Right atrium auricular region (tissue), 2 donors: ENCODE measurements at regions not wholly inside any gene's neighbourhood (a gene's known extent, or its start where the extent isn't known, plus 50 kb on each side); places are given as distances from the start of the nearest gene placed in this dataset.

Experiments
- DNase-seq: peaks from one replicate; pipeline ENCODE4 v3.0.0-alpha.2; 2019; ENCODE audit warnings: low spot score
- H3K27ac ChIP-seq, 2 donors: fragments of 200-600 bp; sonication (generic); 1 replicate in 1 of 2; 2 replicates in 1 of 2; pipeline ENCODE4 v1.5.1; 2016 to 2019
- H3K27me3 ChIP-seq, 2 donors: fragments of 200-600 bp; sonication (generic); one replicate each; pipeline versions ENCODE4 v1.5.1 to v1.6.0; 2017 to 2019
- H3K36me3 ChIP-seq: fragments of 200-600 bp; sonication (generic); one replicate; pipeline ENCODE4 v1.5.1; 2016
- H3K4me1 ChIP-seq, 2 donors: fragments of 200-600 bp; sonication (generic); one replicate each; pipeline versions ENCODE4 v1.5.1 to v1.6.0; 2017 to 2019
- H3K4me3 ChIP-seq, 2 donors: fragments of 200-600 bp; sonication (generic); 1 replicate in 1 of 2; 2 replicates in 1 of 2; pipeline ENCODE4 v1.5.1; 2017 to 2019; ENCODE audit warnings: mild to moderate bottlenecking in 1 of 2, moderate library complexity in 1 of 2
- H3K9me3 ChIP-seq, 2 donors: fragments of 200-600 bp; sonication (generic); one replicate each; pipeline ENCODE4 v1.5.1; 2019
- TF ChIP-seq, protein P1 (sequence below), 2 donors: fragments of 200-600 bp; sonication (generic); IDR thresholded peaks; one replicate each; pipeline ENCODE4 v1.5.1; 2019; ENCODE audit warnings: antibody characterized with exemption in 2 of 2

DNA sequence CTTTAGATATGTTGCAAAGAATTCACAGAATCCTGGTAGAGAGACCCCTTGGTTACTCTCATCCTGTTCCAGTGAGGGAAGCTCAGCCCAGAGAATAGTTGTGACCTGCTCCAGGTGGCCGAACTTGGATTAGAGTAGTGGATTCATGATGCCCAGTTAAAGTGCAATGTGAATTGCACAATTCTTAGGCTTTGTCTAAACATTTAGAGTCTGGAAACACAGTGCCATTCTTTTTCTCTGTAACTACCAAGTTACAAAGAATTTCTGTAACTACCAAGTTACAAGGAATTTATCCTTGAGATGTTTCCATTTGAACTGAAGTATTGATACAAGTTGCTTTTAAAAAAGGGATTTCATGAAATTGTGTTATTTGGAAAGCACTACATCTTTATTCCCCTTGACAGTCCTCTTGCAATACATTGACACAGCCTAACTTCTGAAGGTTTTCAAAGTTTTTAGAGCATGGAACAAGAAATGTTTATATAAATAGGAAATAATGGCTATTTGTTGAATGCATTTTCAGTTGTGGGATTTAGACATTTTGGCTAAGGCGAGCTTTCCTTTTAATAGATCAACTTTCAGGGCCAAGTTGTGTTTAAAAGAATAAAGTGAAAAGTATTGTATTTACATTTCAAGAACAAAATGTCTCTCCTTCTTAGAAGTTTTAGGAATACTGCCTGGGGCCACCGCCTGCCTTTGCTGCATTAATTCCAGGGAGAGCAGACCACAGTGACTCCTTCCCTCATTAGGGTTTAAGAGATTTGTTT lies 315.0 kb downstream of the LPIN1 start:
- H3K4me1 ChIP-seq, result no peaks in the 10 kb centered on the region
- H3K27me3 ChIP-seq, result no peaks in the 10 kb centered on the region
- TF ChIP-seq, protein P1, sequence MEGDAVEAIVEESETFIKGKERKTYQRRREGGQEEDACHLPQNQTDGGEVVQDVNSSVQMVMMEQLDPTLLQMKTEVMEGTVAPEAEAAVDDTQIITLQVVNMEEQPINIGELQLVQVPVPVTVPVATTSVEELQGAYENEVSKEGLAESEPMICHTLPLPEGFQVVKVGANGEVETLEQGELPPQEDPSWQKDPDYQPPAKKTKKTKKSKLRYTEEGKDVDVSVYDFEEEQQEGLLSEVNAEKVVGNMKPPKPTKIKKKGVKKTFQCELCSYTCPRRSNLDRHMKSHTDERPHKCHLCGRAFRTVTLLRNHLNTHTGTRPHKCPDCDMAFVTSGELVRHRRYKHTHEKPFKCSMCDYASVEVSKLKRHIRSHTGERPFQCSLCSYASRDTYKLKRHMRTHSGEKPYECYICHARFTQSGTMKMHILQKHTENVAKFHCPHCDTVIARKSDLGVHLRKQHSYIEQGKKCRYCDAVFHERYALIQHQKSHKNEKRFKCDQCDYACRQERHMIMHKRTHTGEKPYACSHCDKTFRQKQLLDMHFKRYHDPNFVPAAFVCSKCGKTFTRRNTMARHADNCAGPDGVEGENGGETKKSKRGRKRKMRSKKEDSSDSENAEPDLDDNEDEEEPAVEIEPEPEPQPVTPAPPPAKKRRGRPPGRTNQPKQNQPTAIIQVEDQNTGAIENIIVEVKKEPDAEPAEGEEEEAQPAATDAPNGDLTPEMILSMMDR (IDR thresholded peaks at IDR 0.05), result no peak
- H3K27ac ChIP-seq, result no peak overlapping the region
- no peaks in the 10 kb centered on the region for H3K9me3 ChIP-seq
- no peak overlapping the region for H3K4me3 ChIP-seq
- no peak for DNase-seq
- no peaks in the 10 kb centered on the region for H3K36me3 ChIP-seq

DNA sequence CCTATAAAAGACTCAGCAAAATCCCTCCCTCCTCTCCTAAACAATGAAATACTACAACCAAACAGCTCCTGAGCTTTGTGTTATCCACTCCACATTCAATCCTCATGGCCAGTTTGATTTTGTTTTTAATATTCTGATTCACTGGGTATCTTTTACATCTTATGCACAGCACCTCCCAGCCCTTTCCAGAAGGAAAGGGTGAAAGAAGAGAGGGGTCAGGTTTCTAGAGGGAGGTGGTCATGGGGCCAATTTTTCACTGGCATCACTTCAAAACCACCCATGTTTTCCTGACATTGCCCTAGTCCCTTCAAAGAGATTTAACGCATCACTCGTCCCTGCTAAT lies 315.6 kb downstream of the LPIN1 start:
- H3K36me3 ChIP-seq, result no peaks in the 10 kb centered on the region
- no peak overlapping the region for H3K4me3 ChIP-seq
- DNase-seq, result no peak
- TF ChIP-seq, protein P1 (IDR thresholded peaks at IDR 0.05), result no peak
- H3K27ac ChIP-seq, result no peak overlapping the region
- no peaks in the 10 kb centered on the region for H3K9me3 ChIP-seq
- H3K27me3 ChIP-seq, result no peaks in the 10 kb centered on the region
- no peaks in the 10 kb centered on the region for H3K4me1 ChIP-seq

DNA sequence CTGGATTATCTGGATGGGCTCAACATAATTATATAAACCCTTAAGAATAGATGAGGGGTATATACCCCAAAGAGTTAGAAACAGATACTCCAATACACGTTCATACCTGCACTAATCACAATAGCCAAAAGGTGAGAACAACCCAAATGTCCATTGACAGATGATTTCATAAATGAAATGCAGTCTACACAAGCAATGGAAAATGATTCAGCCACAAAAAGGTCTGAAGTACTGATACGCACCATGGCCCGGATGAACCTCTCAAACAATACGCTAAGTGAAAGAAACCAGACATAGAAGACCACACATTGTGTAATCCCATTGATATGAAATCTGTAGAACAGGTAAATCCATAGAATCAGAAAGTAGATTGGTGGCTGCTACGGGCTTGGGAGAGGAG lies 316.8 kb downstream of the LPIN1 start:
- H3K36me3 ChIP-seq, result no peaks in the 10 kb centered on the region
- H3K4me3 ChIP-seq, result no peak overlapping the region
- TF ChIP-seq, protein P1 (IDR thresholded peaks at IDR 0.05), result no peak
- H3K4me1 ChIP-seq, result no peaks in the 10 kb centered on the region
- no peaks in the 10 kb centered on the region for H3K9me3 ChIP-seq
- H3K27ac ChIP-seq, result no peak overlapping the region
- no peaks in the 10 kb centered on the region for H3K27me3 ChIP-seq
- DNase-seq, result no peak

DNA sequence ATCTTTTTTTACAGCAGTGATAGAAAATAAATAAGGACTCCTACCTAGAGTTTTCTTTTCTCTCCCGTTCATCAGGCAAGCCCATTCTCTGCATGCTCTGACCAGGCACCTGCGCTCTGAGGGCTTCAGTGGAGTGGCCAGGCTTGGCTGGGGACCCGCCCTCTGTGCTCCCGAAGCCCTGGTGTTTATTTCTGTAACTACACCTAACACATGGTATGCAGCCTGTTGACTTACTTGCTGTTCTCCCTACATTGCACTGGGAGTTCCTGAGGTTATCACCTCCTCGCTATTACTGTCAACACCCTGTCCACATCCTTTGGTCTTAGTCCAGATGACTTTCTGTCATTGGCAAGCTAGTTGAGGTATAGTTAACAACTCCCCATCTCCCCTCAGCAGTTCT lies 317.7 kb downstream of the LPIN1 start:
- Histone ChIP-seq H3K36me3 (no peaks in the 10 kb centered on the region), H3K4me1 (no peaks in the 10 kb centered on the region), H3K27ac (no peak overlapping the region), H3K27me3 (no peaks in the 10 kb centered on the region), H3K9me3 (no peaks in the 10 kb centered on the region), H3K4me3 (no peak overlapping the region)
- no peak for DNase-seq
- TF ChIP-seq, protein P1 (IDR thresholded peaks at IDR 0.05), result no peak

DNA sequence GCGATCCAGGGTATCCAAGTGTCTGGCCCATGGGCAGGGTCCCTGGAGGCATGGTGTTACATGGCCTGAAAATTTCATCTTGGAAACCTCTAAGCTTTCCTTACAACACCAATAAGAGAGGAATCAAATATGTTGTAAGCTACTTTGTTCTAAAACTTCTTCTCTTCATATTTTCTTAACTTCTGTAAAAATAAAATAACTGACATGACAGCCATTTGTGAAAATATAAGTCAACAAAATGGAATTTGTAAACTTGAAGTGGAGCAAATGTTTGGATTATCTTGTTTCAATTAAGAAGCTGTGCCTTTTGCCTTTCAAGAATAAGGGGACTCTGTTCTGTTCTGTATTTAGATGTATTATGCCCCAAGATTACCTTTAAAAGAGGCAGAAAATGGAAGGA lies 319.7 kb downstream of the LPIN1 start:
- Histone ChIP-seq H3K36me3 (no peaks in the 10 kb centered on the region), H3K9me3 (no peaks in the 10 kb centered on the region), H3K27me3 (no peaks in the 10 kb centered on the region), H3K4me3 (no peak overlapping the region), H3K27ac (no peak overlapping the region), H3K4me1 (no peaks in the 10 kb centered on the region)
- TF ChIP-seq, protein P1 (IDR thresholded peaks at IDR 0.05), result no peak
- DNase-seq, result no peak

DNA sequence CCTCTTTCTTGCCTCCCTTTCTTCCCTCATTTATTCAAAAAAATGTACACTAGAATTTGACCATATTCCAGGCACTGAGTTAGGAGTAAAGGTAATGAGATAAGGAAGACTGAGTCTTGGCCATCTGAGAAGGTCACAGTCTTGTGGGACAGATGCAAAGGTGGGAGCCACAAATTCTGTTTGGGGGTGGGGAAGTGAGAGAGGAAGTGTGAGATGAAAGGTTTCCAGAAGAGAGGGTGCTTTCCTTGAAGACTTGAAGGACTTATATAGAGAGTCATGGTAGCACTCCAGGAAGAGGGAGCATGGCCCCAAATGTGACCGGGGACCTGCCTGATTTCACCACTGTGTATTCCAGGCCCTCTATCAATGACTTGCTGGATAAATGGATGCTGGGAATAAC lies 320.6 kb downstream of the LPIN1 start:
- no peak for DNase-seq
- no peak overlapping the region for H3K4me3 ChIP-seq
- no peaks in the 10 kb centered on the region for H3K9me3 ChIP-seq
- H3K27me3 ChIP-seq, result no peaks in the 10 kb centered on the region
- TF ChIP-seq, protein P1 (IDR thresholded peaks at IDR 0.05), result no peak
- H3K36me3 ChIP-seq, result no peaks in the 10 kb centered on the region
- H3K4me1 ChIP-seq, result no peaks in the 10 kb centered on the region
- no peak overlapping the region for H3K27ac ChIP-seq
